Non-pigmented ciliary epithelial cell (primary cell): ENCODE measurements at regions not wholly inside any gene's neighbourhood (a gene's known extent, or its start where the extent isn't known, plus 50 kb on each side); places are given as distances from the start of the nearest gene placed in this dataset.

Source experiments
- DNase-seq: peaks from one replicate; pipeline ENCODE4 v3.0.0-alpha.2; 2010; ENCODE audit warnings: low read depth

GRCh38 chr14:71574976-71575375, 357.3 kb upstream of the RGS6 start:
- peak; percentile 83 for DNase-seq

- no peak for DNase-seq
Observed at GRCh38 chr14:71576472-71576871, 355.8 kb upstream of the RGS6 start.

- no peak for DNase-seq
Observed at GRCh38 chr14:71579331-71579730, 352.9 kb upstream of the RGS6 start.

- DNase-seq, result peak; percentile 76
Observed at GRCh38 chr14:71582705-71583104, 349.5 kb upstream of the RGS6 start.

GRCh38 chr14:71583194-71583593, 349.0 kb upstream of the RGS6 start:
- no peak for DNase-seq

- no peak for DNase-seq
Observed at GRCh38 chr14:71583705-71584104, 348.5 kb upstream of the RGS6 start.

- no peak for DNase-seq
Observed at GRCh38 chr14:71585361-71585760, 346.9 kb upstream of the RGS6 start.

GRCh38 chr14:71586131-71586897, 345.9 kb upstream of the RGS6 start:
- DNase-seq, result no peak

- peak; percentile 84 for DNase-seq
Observed at GRCh38 chr14:71588028-71588427, 344.2 kb upstream of the RGS6 start.

- no peak for DNase-seq
Observed at GRCh38 chr14:71588576-71589215, 343.5 kb upstream of the RGS6 start.

- DNase-seq, result no peak
Observed at GRCh38 chr14:71589609-71590008, 342.6 kb upstream of the RGS6 start.

- DNase-seq, result no peak
Observed at GRCh38 chr14:71590131-71590530, 342.1 kb upstream of the RGS6 start.

GRCh38 chr14:71591231-71591630, 341.0 kb upstream of the RGS6 start:
- DNase-seq, result no peak

- DNase-seq, result peak; percentile 64
Observed at GRCh38 chr14:71591929-71592328, 340.3 kb upstream of the RGS6 start.

GRCh38 chr14:71592361-71592760, 339.9 kb upstream of the RGS6 start:
- no peak for DNase-seq

GRCh38 chr14:71593966-71594365, 338.3 kb upstream of the RGS6 start:
- DNase-seq, result no peak

GRCh38 chr14:71594821-71595220, 337.4 kb upstream of the RGS6 start:
- DNase-seq, result no peak

- no peak for DNase-seq
Observed at GRCh38 chr14:71595441-71595840, 336.8 kb upstream of the RGS6 start.

- no peak for DNase-seq
Observed at GRCh38 chr14:71597287-71597920, 334.8 kb upstream of the RGS6 start.

- no peak for DNase-seq
Observed at GRCh38 chr14:71597955-71598660, 334.1 kb upstream of the RGS6 start.

GRCh38 chr14:71600309-71600708, 331.9 kb upstream of the RGS6 start:
- no peak for DNase-seq

GRCh38 chr14:71602524-71602923, 329.7 kb upstream of the RGS6 start:
- no peak for DNase-seq

- no peak for DNase-seq
Observed at GRCh38 chr14:71604231-71604630, 328.0 kb upstream of the RGS6 start.
